ENCODE measurements at regions not wholly inside any gene's neighbourhood (a gene's known extent, or its start where the extent isn't known, plus 50 kb on each side); places are given as distances from the start of the nearest gene placed in this dataset.

- BruUV-seq (replicated peaks): no TSS peak
- no peaks in the 10 kb centered on the region for H3K27me3 Mint-ChIP-seq (ENCODE audit: insufficient read depth, unreplicated experiment)
- no peak overlapping the region for H3K27ac Mint-ChIP-seq (ENCODE audit: unreplicated experiment)
- no peak overlapping the region for H3K4me3 Mint-ChIP-seq (ENCODE audit: unreplicated experiment)
- Histone ChIP-seq H3K27me3 (replicated peaks; ENCODE audit: control insufficient read depth, insufficient read depth, low read length) (no peaks in the 10 kb centered on the region), H3K4me1 (peaks cover 16% of the 10 kb centered on the region), H3K36me3 (ENCODE audit: control insufficient read depth, insufficient read depth, low read length) (no peaks in the 10 kb centered on the region), H3K9me3 (no peaks in the 10 kb centered on the region), H3K4me3 (ENCODE audit: low read depth, low read length) (no peak overlapping the region)
- ChIA-PET CTCF (no interaction called here), POLR2A (no interaction called here)
- intact Hi-C loops (cut with micrococcal nuclease; ENCODE audit: unreplicated experiment): no loop called here
- peaks cover 6% of the 10 kb centered on the region for H3K4me1 Mint-ChIP-seq (ENCODE audit: low read depth, unreplicated experiment)
- TF ChIP-seq CTCF (IDR thresholded peaks at IDR 0.05; ENCODE audit: insufficient read depth in 1 of 2, low read depth in 1 of 2, low read length in 1 of 2, severe bottlenecking in 1 of 2, unreplicated experiment in 1 of 2): no peak
- no peaks in the 10 kb centered on the region for H3K36me3 Mint-ChIP-seq (ENCODE audit: insufficient read depth, unreplicated experiment)
- H3K9me3 Mint-ChIP-seq (ENCODE audit: unreplicated experiment): no peaks in the 10 kb centered on the region
- no peak for DNase-seq
Measured at GRCh38 chr2:122028371-122029100, 273.1 kb downstream of the TSN start.

- intact Hi-C loops (cut with micrococcal nuclease; ENCODE audit: unreplicated experiment): no loop called here
- H3K9me3 ChIP-seq: no peaks in the 10 kb centered on the region
- Mint-ChIP-seq H3K9me3 (ENCODE audit: unreplicated experiment) (no peaks in the 10 kb centered on the region), H3K4me1 (ENCODE audit: low read depth, unreplicated experiment) (peaks cover 6% of the 10 kb centered on the region), H3K27me3 (ENCODE audit: insufficient read depth, unreplicated experiment) (no peaks in the 10 kb centered on the region), H3K4me3 (ENCODE audit: unreplicated experiment) (no peak overlapping the region), H3K36me3 (ENCODE audit: insufficient read depth, unreplicated experiment) (no peaks in the 10 kb centered on the region), H3K27ac (ENCODE audit: unreplicated experiment) (no peak overlapping the region)
- no peaks in the 10 kb centered on the region for H3K27me3 ChIP-seq (replicated peaks; ENCODE audit: control insufficient read depth, insufficient read depth, low read length)
- DNase-seq: no peak
- no peak for TF ChIP-seq CTCF (IDR thresholded peaks at IDR 0.05; ENCODE audit: insufficient read depth in 1 of 2, low read depth in 1 of 2, low read length in 1 of 2, severe bottlenecking in 1 of 2, unreplicated experiment in 1 of 2)
- H3K4me1 ChIP-seq: peaks cover 16% of the 10 kb centered on the region
- BruUV-seq (replicated peaks): no TSS peak
- CTCF ChIA-PET: no interaction called here
- H3K36me3 ChIP-seq (ENCODE audit: control insufficient read depth, insufficient read depth, low read length): no peaks in the 10 kb centered on the region
- POLR2A ChIA-PET: no interaction called here
- H3K4me3 ChIP-seq (ENCODE audit: low read depth, low read length): no peak overlapping the region
Measured at GRCh38 chr2:122029456-122029855, 274.0 kb downstream of the TSN start.

GRCh38 chr2:122029945-122030344 lies 274.5 kb downstream of the TSN start:
- DNase-seq: no peak
- Histone ChIP-seq H3K4me3 (ENCODE audit: low read depth, low read length) (no peak overlapping the region), H3K4me1 (peaks cover 16% of the 10 kb centered on the region), H3K9me3 (no peaks in the 10 kb centered on the region), H3K27me3 (replicated peaks; ENCODE audit: control insufficient read depth, insufficient read depth, low read length) (no peaks in the 10 kb centered on the region), H3K36me3 (ENCODE audit: control insufficient read depth, insufficient read depth, low read length) (no peaks in the 10 kb centered on the region)
- no peak overlapping the region for H3K27ac Mint-ChIP-seq (ENCODE audit: unreplicated experiment)
- H3K36me3 Mint-ChIP-seq (ENCODE audit: insufficient read depth, unreplicated experiment): no peaks in the 10 kb centered on the region
- TF ChIP-seq CTCF (IDR thresholded peaks at IDR 0.05; ENCODE audit: insufficient read depth in 1 of 2, low read depth in 1 of 2, low read length in 1 of 2, severe bottlenecking in 1 of 2, unreplicated experiment in 1 of 2): no peak
- no peak overlapping the region for H3K4me3 Mint-ChIP-seq (ENCODE audit: unreplicated experiment)
- no peaks in the 10 kb centered on the region for H3K9me3 Mint-ChIP-seq (ENCODE audit: unreplicated experiment)
- H3K4me1 Mint-ChIP-seq (ENCODE audit: low read depth, unreplicated experiment): peaks cover 6% of the 10 kb centered on the region
- ChIA-PET POLR2A (no interaction called here), CTCF (interaction anchor here (0.6 kb wide), 1 partner anchor 266 kb away, joined by 3 read pairs; no protein-coding TSS in a partner anchor)
- no peaks in the 10 kb centered on the region for H3K27me3 Mint-ChIP-seq (ENCODE audit: insufficient read depth, unreplicated experiment)
- no TSS peak for BruUV-seq (replicated peaks)
- intact Hi-C loops (cut with micrococcal nuclease; ENCODE audit: unreplicated experiment): no loop called here
